GM20000 (cell line): ENCODE measurements at regions not wholly inside any gene's neighbourhood (a gene's known extent, or its start where the extent isn't known, plus 50 kb on each side); places are given as distances from the start of the nearest gene placed in this dataset.
"Not testable (repeated sequence)": the region's sequence is repeated elsewhere in the genome, so short reads cannot be mapped to it uniquely, and the experiment has no call there.

ENCODE experiments used
- DNase-seq: peaks from one replicate; pipeline ENCODE4 v3.0.0; 2012; ENCODE audit warnings: low spot score
- TF ChIP-seq, protein P1 (sequence below): IDR thresholded peaks from 2 replicates; pipeline ENCODE4 v1.5.1; 2012; ENCODE audit warnings: mild to moderate bottlenecking, control low read depth; ENCODE audit errors: extremely low read depth, missing control alignments

DNA sequence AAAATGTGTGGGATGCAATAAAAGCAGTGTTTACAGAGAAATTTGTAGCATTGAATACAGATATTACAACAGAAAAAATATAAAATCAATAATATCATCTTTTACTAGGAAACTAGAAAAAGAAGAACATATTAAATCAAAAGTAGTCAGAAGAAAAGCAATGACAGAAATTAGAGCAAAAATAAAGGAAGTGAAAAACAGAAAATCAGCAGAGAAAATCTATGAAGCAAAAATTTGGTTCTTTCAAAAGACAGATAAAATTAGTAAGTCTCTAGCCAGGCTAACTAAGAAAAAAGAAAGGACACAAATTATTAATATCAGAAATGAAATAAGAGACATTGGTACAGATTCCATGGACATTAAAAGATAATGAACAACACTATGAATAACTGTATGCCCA lies 212.0 kb upstream of the MGAT5 start:
- DNase-seq: no peak
- TF ChIP-seq, protein P1, sequence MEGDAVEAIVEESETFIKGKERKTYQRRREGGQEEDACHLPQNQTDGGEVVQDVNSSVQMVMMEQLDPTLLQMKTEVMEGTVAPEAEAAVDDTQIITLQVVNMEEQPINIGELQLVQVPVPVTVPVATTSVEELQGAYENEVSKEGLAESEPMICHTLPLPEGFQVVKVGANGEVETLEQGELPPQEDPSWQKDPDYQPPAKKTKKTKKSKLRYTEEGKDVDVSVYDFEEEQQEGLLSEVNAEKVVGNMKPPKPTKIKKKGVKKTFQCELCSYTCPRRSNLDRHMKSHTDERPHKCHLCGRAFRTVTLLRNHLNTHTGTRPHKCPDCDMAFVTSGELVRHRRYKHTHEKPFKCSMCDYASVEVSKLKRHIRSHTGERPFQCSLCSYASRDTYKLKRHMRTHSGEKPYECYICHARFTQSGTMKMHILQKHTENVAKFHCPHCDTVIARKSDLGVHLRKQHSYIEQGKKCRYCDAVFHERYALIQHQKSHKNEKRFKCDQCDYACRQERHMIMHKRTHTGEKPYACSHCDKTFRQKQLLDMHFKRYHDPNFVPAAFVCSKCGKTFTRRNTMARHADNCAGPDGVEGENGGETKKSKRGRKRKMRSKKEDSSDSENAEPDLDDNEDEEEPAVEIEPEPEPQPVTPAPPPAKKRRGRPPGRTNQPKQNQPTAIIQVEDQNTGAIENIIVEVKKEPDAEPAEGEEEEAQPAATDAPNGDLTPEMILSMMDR: no peak

GRCh38 chr2:134043028-134043427 lies 210.8 kb upstream of the MGAT5 start:
- not testable (repeated sequence) for DNase-seq

DNA sequence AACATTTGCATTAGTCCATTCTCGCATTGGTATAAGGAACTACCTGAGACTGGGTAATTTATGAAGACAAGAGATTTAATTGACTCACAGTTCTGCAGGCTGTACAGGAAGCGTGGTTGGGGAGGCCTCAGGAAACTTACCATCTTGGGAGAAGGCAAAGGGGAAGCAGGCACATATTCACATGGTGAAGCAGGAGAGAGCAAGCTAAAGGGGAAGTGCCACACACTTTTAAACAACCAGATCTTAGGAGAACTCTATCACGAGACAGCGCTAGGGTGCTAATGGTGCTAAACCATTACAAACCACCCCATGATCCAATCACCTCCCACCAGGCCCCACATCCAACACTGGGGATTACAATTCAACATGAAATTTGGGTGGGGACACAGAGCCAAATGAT lies 201.7 kb upstream of the MGAT5 start:
- TF ChIP-seq, protein P1: no peak
- no peak for DNase-seq

- DNase-seq: no peak
- TF ChIP-seq, protein P1: no peak
These were observed 197.7 kb upstream of the MGAT5 start for GRCh38 chr2:134056173-134056572.

GRCh38 chr2:134061066-134061465 lies 192.8 kb upstream of the MGAT5 start:
- DNase-seq: not testable (repeated sequence)

GRCh38 chr2:134062235-134062634 lies 191.6 kb upstream of the MGAT5 start:
- not testable (repeated sequence) for DNase-seq

GRCh38 chr2:134063916-134064315 lies 190.0 kb upstream of the MGAT5 start:
- not testable (repeated sequence) for DNase-seq

DNA sequence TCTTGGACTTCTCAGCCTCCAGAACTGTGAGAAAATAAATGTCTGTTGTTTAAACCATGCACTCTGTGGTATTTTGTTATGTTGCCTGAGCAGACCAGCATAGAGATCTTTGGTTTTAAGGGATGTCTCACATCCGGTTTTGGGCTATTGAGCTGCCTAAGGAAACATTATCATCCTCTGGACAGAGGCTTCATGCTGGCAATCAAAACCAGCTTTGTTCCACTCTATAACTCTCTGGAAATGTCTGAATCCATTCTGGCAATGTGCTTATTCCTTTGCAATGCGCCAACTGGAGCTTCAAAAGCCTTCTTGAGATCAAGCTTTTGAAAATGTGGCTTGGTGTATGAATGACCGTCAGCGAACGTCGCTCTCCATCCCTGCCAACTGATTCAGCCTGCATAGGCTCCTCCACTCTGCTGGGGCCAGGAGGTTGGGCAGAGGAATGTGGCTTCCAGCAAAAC lies 183.6 kb upstream of the MGAT5 start:
- no peak for DNase-seq

DNA sequence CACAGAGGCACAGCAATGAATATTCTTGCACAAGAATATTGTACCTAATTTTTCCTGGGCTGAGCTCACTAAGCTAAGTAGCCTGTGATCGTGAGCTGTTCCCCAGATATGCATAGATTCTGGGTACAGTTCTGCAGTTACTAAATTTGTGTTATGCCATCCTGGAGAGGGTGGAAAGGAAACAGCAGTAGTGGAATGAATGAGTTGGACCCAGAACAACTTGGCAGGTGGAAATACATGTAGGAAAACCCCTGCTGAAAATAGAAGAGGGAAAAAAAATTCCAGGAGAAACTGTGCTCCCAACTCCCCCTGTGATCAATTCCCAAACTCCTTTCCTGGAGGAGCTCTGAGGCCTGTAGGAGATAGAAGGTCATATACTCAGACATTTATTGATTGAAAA lies 181.5 kb upstream of the MGAT5 start:
- TF ChIP-seq, protein P1: no peak
- DNase-seq: no peak

More for the DNA sequence above, 183.6 kb upstream of the MGAT5 start:
- TF ChIP-seq, protein P1: no peak

GRCh38 chr2:134073023-134073422 lies 180.8 kb upstream of the MGAT5 start:
- TF ChIP-seq, protein P1: no peak
- no peak for DNase-seq
